OCI-LY1 (cell line): ENCODE measurements at regions not wholly inside any gene's neighbourhood (a gene's known extent, or its start where the extent isn't known, plus 50 kb on each side); places are given as distances from the start of the nearest gene placed in this dataset.

Source experiments
- CTCF ChIP-seq: fragments of 200-600 bp; sonication (generic), shearing (Covaris generic); IDR thresholded peaks from 2 replicates; pipeline ENCODE4 v1.5.1; 2017; ENCODE audit warnings: mild to moderate bottlenecking, antibody characterized with exemption, low read length, moderate library complexity, mixed read lengths
- EZH2 ChIP-seq: fragments of 200-600 bp; sonication (generic), shearing (Covaris generic); IDR thresholded peaks from 2 replicates; pipeline ENCODE4 v1.8.0; 2017; ENCODE audit warnings: borderline replicate concordance, mixed run types, mild to moderate bottlenecking, antibody characterized with exemption, low read length, moderate library complexity, mixed read lengths

- no peak for TF ChIP-seq CTCF
- TF ChIP-seq EZH2, result no peak
These were observed 116.3 kb downstream of the SLC28A3 start for GRCh38 chr9:84224246-84224645.
